Progenitor cell of endocrine pancreas (in vitro differentiated cells): ENCODE measurements at regions not wholly inside any gene's neighbourhood (a gene's known extent, or its start where the extent isn't known, plus 50 kb on each side); places are given as distances from the start of the nearest gene placed in this dataset.
"Not testable (repeated sequence)": the region's sequence is repeated elsewhere in the genome, so short reads cannot be mapped to it uniquely, and the experiment has no call there.

ENCODE experiments used
- DNase-seq: peaks from one replicate; pipeline ENCODE4 v3.0.0; 2021; ENCODE audit warnings: low spot score; ENCODE audit not compliant: unreplicated experiment
- H3K27ac Mint-ChIP-seq: 2 replicates; pipeline ENCODE4 v1.8.0; 2021; ENCODE audit warnings: mild to moderate bottlenecking, moderate library complexity, mixed read lengths
- H3K27me3 Mint-ChIP-seq: 2 replicates; pipeline ENCODE4 v1.8.0; 2021; ENCODE audit warnings: mixed read lengths
- H3K36me3 Mint-ChIP-seq: 2 replicates; pipeline ENCODE4 v1.8.0; 2022; ENCODE audit warnings: mixed read lengths; ENCODE audit not compliant: insufficient read depth
- H3K4me1 Mint-ChIP-seq: 2 replicates; pipeline ENCODE4 v1.8.0; 2021; ENCODE audit warnings: low read depth, mixed read lengths
- H3K4me3 Mint-ChIP-seq: 2 replicates; pipeline ENCODE4 v1.8.0; 2021; ENCODE audit warnings: low read depth, mild to moderate bottlenecking, moderate library complexity, mixed read lengths
- H3K9me3 Mint-ChIP-seq: 2 replicates; pipeline ENCODE4 v1.8.0; 2021; ENCODE audit warnings: low read depth, mixed read lengths
- TF ChIP-seq, protein P1 (sequence below): fragments of 200-600 bp; sonication (generic); IDR thresholded peaks from one replicate; pipeline ENCODE4 v1.5.0; 2021; ENCODE audit warnings: antibody characterized with exemption, mild to moderate bottlenecking; ENCODE audit not compliant: unreplicated experiment

DNA sequence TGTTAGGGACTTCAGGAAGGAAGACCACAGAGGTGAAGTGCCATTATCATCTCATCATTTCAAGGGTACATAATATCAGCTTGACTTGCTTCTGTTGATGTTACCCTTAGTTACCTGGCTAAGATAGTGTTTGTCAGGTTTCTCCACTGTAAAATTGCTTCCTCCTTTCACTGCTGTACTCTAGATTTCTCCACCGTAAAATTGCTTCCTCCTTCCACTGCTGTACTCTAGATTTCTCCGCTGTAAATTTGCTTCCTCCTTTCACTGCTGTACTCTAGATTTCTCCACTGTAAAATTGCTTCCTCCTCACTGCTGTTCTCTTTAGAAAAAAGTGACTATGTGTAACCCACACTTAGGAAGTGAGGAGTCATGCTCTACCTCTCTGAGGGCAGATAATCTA, 1460.3 kb downstream of the SUCLG1 start:
- Mint-ChIP-seq H3K4me1 (peaks cover 4% of the 10 kb centered on the region), H3K9me3 (no peaks in the 10 kb centered on the region), H3K36me3 (no peaks in the 10 kb centered on the region), H3K4me3 (no peak overlapping the region), H3K27me3 (no peaks in the 10 kb centered on the region), H3K27ac (no peak overlapping the region)
- no peak for DNase-seq
- TF ChIP-seq, protein P1, sequence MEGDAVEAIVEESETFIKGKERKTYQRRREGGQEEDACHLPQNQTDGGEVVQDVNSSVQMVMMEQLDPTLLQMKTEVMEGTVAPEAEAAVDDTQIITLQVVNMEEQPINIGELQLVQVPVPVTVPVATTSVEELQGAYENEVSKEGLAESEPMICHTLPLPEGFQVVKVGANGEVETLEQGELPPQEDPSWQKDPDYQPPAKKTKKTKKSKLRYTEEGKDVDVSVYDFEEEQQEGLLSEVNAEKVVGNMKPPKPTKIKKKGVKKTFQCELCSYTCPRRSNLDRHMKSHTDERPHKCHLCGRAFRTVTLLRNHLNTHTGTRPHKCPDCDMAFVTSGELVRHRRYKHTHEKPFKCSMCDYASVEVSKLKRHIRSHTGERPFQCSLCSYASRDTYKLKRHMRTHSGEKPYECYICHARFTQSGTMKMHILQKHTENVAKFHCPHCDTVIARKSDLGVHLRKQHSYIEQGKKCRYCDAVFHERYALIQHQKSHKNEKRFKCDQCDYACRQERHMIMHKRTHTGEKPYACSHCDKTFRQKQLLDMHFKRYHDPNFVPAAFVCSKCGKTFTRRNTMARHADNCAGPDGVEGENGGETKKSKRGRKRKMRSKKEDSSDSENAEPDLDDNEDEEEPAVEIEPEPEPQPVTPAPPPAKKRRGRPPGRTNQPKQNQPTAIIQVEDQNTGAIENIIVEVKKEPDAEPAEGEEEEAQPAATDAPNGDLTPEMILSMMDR: no peak

DNA sequence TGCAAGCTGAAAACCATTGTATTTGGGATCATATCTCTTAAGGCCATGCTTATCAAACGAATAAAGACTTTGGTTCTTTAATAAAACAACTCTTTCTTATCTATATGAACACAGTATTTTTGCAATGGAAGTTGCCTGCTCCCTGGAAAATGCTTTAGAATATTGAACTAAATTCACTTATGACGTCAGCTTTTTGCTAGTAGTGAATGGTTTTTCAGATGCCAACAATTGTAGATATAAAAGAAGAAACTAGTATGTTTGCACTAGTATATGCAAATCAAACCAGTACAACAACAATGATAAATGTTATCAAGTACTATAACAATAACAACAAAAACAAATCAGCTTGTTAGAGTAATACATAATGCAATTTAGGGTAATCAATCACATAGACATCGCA, 1462.9 kb downstream of the SUCLG1 start:
- Mint-ChIP-seq H3K36me3 (no peaks in the 10 kb centered on the region), H3K4me3 (no peak overlapping the region), H3K4me1 (peaks cover 1% of the 10 kb centered on the region), H3K27ac (no peak overlapping the region), H3K27me3 (no peaks in the 10 kb centered on the region), H3K9me3 (no peaks in the 10 kb centered on the region)
- DNase-seq: no peak
- TF ChIP-seq, protein P1: no peak

DNA sequence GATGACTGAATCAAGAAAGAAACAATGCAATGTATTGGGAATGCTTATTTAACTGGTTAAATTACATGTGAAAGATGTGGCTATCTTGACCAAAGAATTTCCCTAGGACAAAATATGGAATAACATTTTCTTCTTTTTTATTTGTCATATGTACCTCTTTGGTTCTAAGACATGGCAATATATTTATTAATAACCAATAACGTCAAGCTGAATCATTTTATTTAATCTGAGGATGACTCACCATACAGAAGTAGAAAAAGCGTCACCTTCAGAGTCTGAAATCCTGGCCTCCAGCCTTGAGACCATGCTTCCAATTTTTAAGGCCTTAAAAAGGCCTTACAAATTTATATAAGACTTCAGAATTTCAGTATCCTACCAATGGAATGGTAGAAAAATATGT, 1464.9 kb downstream of the SUCLG1 start:
- no peaks in the 10 kb centered on the region for H3K36me3 Mint-ChIP-seq
- DNase-seq: no peak
- no peak overlapping the region for H3K4me3 Mint-ChIP-seq

DNA sequence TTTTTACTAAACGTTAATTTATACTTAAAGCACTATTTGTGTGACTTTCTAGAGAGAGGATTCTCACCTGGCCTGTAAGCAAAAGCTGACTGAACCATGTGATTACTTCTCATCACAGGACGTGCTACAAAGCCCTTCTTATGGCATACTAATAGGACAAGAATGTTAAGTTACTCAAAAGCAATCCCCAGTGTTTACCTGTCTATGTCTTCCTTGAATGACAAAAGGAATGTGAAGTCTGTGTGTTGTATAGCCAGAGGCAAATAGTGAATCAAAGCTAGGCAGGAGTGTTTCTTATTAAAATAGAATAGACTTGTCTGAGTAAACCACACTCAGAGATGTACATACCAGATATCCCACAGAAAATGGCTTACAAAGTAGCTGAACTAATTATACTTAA, 1465.5 kb downstream of the SUCLG1 start:
- no peak overlapping the region for H3K4me3 Mint-ChIP-seq
- H3K9me3 Mint-ChIP-seq: no peaks in the 10 kb centered on the region
- no peaks in the 10 kb centered on the region for H3K36me3 Mint-ChIP-seq

More for the DNA sequence above, 1464.9 kb downstream of the SUCLG1 start:
- H3K9me3 Mint-ChIP-seq: no peaks in the 10 kb centered on the region
- peaks cover 1% of the 10 kb centered on the region for H3K4me1 Mint-ChIP-seq
- TF ChIP-seq, protein P1: no peak
- H3K27me3 Mint-ChIP-seq: no peaks in the 10 kb centered on the region
- no peak overlapping the region for H3K27ac Mint-ChIP-seq

DNA sequence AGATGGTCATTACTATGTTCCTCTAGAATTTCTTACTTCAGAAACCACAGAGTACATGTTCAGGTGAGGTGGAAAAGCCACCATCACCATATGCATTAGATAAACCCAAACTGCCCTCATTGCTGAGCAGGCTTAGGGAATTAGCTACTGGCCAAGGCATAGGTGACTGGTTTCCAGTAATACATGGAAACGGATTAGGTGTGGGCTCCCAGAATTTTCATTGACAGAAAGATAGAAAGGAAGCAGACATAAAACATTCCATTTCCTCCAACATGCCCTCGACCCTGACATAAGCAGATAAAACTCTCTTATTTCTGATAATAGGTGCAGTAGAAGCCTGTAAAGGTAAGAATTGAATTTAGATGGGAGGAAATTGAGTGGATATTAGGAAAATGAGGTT, 1466.1 kb downstream of the SUCLG1 start:
- TF ChIP-seq, protein P1: no peak
- no peak for DNase-seq
- Mint-ChIP-seq H3K27ac (no peak overlapping the region), H3K27me3 (no peaks in the 10 kb centered on the region), H3K4me1 (peaks cover 1% of the 10 kb centered on the region), H3K9me3 (no peaks in the 10 kb centered on the region), H3K36me3 (no peaks in the 10 kb centered on the region), H3K4me3 (no peak overlapping the region)

More for the DNA sequence above, 1465.5 kb downstream of the SUCLG1 start:
- H3K27ac Mint-ChIP-seq: no peak overlapping the region
- H3K4me1 Mint-ChIP-seq: peaks cover 1% of the 10 kb centered on the region
- H3K27me3 Mint-ChIP-seq: no peaks in the 10 kb centered on the region
- DNase-seq: no peak
- TF ChIP-seq, protein P1: no peak

DNA sequence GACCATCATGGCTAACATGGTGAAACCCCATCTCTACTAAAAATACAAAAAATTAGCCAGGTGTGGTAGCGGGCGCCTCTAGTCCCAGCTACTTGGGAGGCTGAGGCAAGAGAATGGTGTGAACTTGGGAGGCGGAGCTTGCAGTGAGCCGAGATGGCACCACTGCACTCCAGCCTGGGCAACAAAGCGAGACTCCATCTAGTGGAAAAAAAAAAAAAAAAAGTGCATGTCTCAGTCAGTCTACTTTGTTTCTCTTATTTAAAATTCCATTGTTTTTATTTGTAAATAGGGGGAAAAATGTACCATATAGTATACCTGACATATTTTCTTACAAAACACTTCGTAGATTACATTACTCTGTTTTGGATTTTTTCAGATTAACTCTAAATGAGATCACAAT, 1471.4 kb downstream of the SUCLG1 start:
- H3K4me3 Mint-ChIP-seq, H3K27ac Mint-ChIP-seq, H3K27me3 Mint-ChIP-seq, H3K4me1 Mint-ChIP-seq, DNase-seq, H3K9me3 Mint-ChIP-seq, H3K36me3 Mint-ChIP-seq: not testable (repeated sequence)
